ENCODE measurements at regions not wholly inside any gene's neighbourhood (a gene's known extent, or its start where the extent isn't known, plus 50 kb on each side); places are given as distances from the start of the nearest gene placed in this dataset.
"Not testable (repeated sequence)": the region's sequence is repeated elsewhere in the genome, so short reads cannot be mapped to it uniquely, and the experiment has no call there.

- no CpG with 5 or more reads among the region's 3 CpGs for WGBS (ENCODE audit: insufficient coverage)
- no peaks in the 10 kb centered on the region for H3K27me3 ChIP-seq (replicated peaks in 1 of 2; ENCODE audit: control insufficient read depth in 2 of 2, extremely low read depth in 1 of 2, insufficient read depth in 2 of 2, low read length in 1 of 2)
- H3K36me3 ChIP-seq (ENCODE audit: control insufficient read depth in 2 of 2, extremely low read depth in 1 of 2, insufficient read depth in 1 of 2, low read length in 1 of 2): no peaks in the 10 kb centered on the region
- no peak overlapping the region for H3K4me3 ChIP-seq (ENCODE audit: control insufficient read depth in 1 of 2, extremely low read depth in 1 of 2, low read length in 1 of 2)
- ChIA-PET POLR2A (interaction anchor here in 1 of 2 donors (0.7 kb wide), 1 partner anchor 9 kb away, joined by 3 read pairs; no protein-coding TSS in a partner anchor), CTCF (interaction anchor here in 1 of 2 donors (0.6 kb wide), 1 partner anchor 1117 kb away, joined by 4 read pairs; no protein-coding TSS in a partner anchor)
- no peak for ATAC-seq (replicated peaks in 1 of 4)
- H3K27me3 Mint-ChIP-seq: no peaks in the 10 kb centered on the region
- H3K4me1 Mint-ChIP-seq: peaks cover 53 to 66% (median 53%) of the 10 kb centered on the region in 3 donors
- no peaks in the 10 kb centered on the region for H3K9me3 ChIP-seq
- H3K4me1 ChIP-seq (ENCODE audit: control insufficient read depth in 1 of 2, extremely low read depth in 1 of 2, insufficient read depth in 2 of 2, low read length in 2 of 2): peaks cover 30 to 32% of the 10 kb centered on the region in 2 experiments
- DNase-seq: no peak
- H3K9me3 Mint-ChIP-seq: no peaks in the 10 kb centered on the region
- H3K36me3 Mint-ChIP-seq: no peaks in the 10 kb centered on the region
- no peak overlapping the region for H3K27ac ChIP-seq (ENCODE audit: low read length)
- H3K27ac Mint-ChIP-seq: peak overlapping the region; percentile 60 to 70
- H3K4me3 Mint-ChIP-seq: peak overlapping the region; percentile 39 to 97 (median 63)
Measured at GRCh38 chr6:27141529-27142015, 105.9 kb upstream of the PRSS16 start.

GRCh38 chr6:27143020-27143388 is 104.5 kb upstream of the PRSS16 start:
- H3K27me3 Mint-ChIP-seq: not testable (repeated sequence)
- CTCF ChIA-PET: interaction anchor here (0.7 to 1.4 kb wide), 3 partner anchors 11 to 16 kb away, joined by 3 to 4 read pairs (median 3); a partner anchor contains a TSS

GRCh38 chr6:27143474-27144026 is 104.0 kb upstream of the PRSS16 start:
- Histone ChIP-seq H3K4me3 (ENCODE audit: control insufficient read depth in 1 of 2, extremely low read depth in 1 of 2, low read length in 1 of 2) (no peak overlapping the region), H3K27me3 (replicated peaks in 1 of 2; ENCODE audit: control insufficient read depth in 2 of 2, extremely low read depth in 1 of 2, insufficient read depth in 2 of 2, low read length in 1 of 2) (no peaks in the 10 kb centered on the region), H3K27ac (ENCODE audit: low read length) (no peak overlapping the region), H3K36me3 (ENCODE audit: control insufficient read depth in 2 of 2, extremely low read depth in 1 of 2, insufficient read depth in 1 of 2, low read length in 1 of 2) (no peaks in the 10 kb centered on the region), H3K9me3 (no peaks in the 10 kb centered on the region), H3K4me1 (ENCODE audit: control insufficient read depth in 1 of 2, extremely low read depth in 1 of 2, insufficient read depth in 2 of 2, low read length in 2 of 2) (peaks cover 28 to 40% of the 10 kb centered on the region in 2 experiments)
- ATAC-seq (replicated peaks in 1 of 4): no peak
- Mint-ChIP-seq H3K36me3 (no peaks in the 10 kb centered on the region), H3K4me1 (peaks cover 43 to 51% (median 47%) of the 10 kb centered on the region in 3 donors), H3K9me3 (no peaks in the 10 kb centered on the region), H3K27me3 (no peaks in the 10 kb centered on the region), H3K4me3 (peak overlapping the region in 2 of 3 donors; percentile 11 to 60), H3K27ac (peak overlapping the region; percentile 47 to 62)
- ChIA-PET CTCF (interaction anchor here (0.7 to 1.4 kb wide), 5 partner anchors 10 to 17 kb away, joined by 3 to 5 read pairs (median 3); a partner anchor contains a TSS), POLR2A (interaction anchor here (0.7 to 5.0 kb wide), 5 partner anchors 10 to 951 kb away, joined by 7 to 201 read pairs (median 14); a partner anchor contains a TSS)
- no CpG with 5 or more reads among the region's 2 CpGs for WGBS (ENCODE audit: insufficient coverage)
- no peak for DNase-seq

More at GRCh38 chr6:27143020-27143388, 104.5 kb upstream of the PRSS16 start:
- DNase-seq; H3K27me3 ChIP-seq (replicated peaks in 1 of 2; ENCODE audit: control insufficient read depth in 2 of 2, extremely low read depth in 1 of 2, insufficient read depth in 2 of 2, low read length in 1 of 2); H3K36me3 Mint-ChIP-seq; H3K36me3 ChIP-seq (ENCODE audit: control insufficient read depth in 2 of 2, extremely low read depth in 1 of 2, insufficient read depth in 1 of 2, low read length in 1 of 2); H3K4me3 Mint-ChIP-seq; ATAC-seq (replicated peaks in 1 of 4); H3K4me3 ChIP-seq (ENCODE audit: control insufficient read depth in 1 of 2, extremely low read depth in 1 of 2, low read length in 1 of 2); H3K27ac ChIP-seq (ENCODE audit: low read length); H3K9me3 Mint-ChIP-seq; H3K9me3 ChIP-seq: not testable (repeated sequence)
- H3K27ac Mint-ChIP-seq: peak overlapping the region; percentile 47 to 62
- peaks cover 30 to 40% of the 10 kb centered on the region in 2 experiments for H3K4me1 ChIP-seq (ENCODE audit: control insufficient read depth in 1 of 2, extremely low read depth in 1 of 2, insufficient read depth in 2 of 2, low read length in 2 of 2)
- POLR2A ChIA-PET: interaction anchor here (0.7 to 5.0 kb wide), 5 partner anchors 10 to 724 kb away, joined by 4 to 201 read pairs (median 14); a partner anchor contains a TSS
- peaks cover 49 to 57% (median 52%) of the 10 kb centered on the region in 3 donors for H3K4me1 Mint-ChIP-seq
- WGBS (ENCODE audit: insufficient coverage): 100% methylated on average over 2 of the region's 4 CpGs

- no peaks in the 10 kb centered on the region for H3K27me3 ChIP-seq (replicated peaks in 1 of 2; ENCODE audit: control insufficient read depth in 2 of 2, extremely low read depth in 1 of 2, insufficient read depth in 2 of 2, low read length in 1 of 2)
- H3K4me1 ChIP-seq (ENCODE audit: control insufficient read depth in 1 of 2, extremely low read depth in 1 of 2, insufficient read depth in 2 of 2, low read length in 2 of 2): peaks cover 22 to 32% of the 10 kb centered on the region in 2 experiments
- H3K4me3 ChIP-seq (ENCODE audit: control insufficient read depth in 1 of 2, extremely low read depth in 1 of 2, low read length in 1 of 2): peak overlapping the region; percentile 25 to 77
- 38% methylated on average over 2 of the region's 6 CpGs for WGBS (ENCODE audit: insufficient coverage)
- DNase-seq: no peak
- ATAC-seq (replicated peaks in 1 of 4): no peak
- ChIA-PET POLR2A (interaction anchor here (0.6 to 5.0 kb wide), 8 partner anchors 11 to 1122 kb away, joined by 3 to 201 read pairs (median 6); a partner anchor contains a TSS), CTCF (interaction anchor here (0.6 to 4.2 kb wide), 6 partner anchors 11 to 860 kb away, joined by 3 to 52 read pairs (median 4); a partner anchor contains a TSS)
- H3K27ac ChIP-seq (ENCODE audit: low read length): peak overlapping the region; percentile 91
- H3K36me3 ChIP-seq (ENCODE audit: control insufficient read depth in 2 of 2, extremely low read depth in 1 of 2, insufficient read depth in 1 of 2, low read length in 1 of 2): no peaks in the 10 kb centered on the region
- peaks cover 33 to 40% (median 37%) of the 10 kb centered on the region in 3 donors for H3K4me1 Mint-ChIP-seq
- H3K4me3 Mint-ChIP-seq: no peak overlapping the region
- no peaks in the 10 kb centered on the region for H3K9me3 Mint-ChIP-seq
- H3K27ac Mint-ChIP-seq: peak overlapping the region; percentile 46 to 55
- H3K9me3 ChIP-seq: no peaks in the 10 kb centered on the region
- no peaks in the 10 kb centered on the region for H3K27me3 Mint-ChIP-seq
- no peaks in the 10 kb centered on the region for H3K36me3 Mint-ChIP-seq
Measured at GRCh38 chr6:27144740-27145079, 102.8 kb upstream of the PRSS16 start.

GRCh38 chr6:27145731-27146455 is 101.6 kb upstream of the PRSS16 start:
- H3K27ac Mint-ChIP-seq: no peak overlapping the region

GRCh38 chr6:27146456-27146705 is 101.1 kb upstream of the PRSS16 start:
- H3K9me3 Mint-ChIP-seq; H3K9me3 ChIP-seq; H3K27me3 Mint-ChIP-seq; H3K27me3 ChIP-seq (replicated peaks in 1 of 2; ENCODE audit: control insufficient read depth in 2 of 2, extremely low read depth in 1 of 2, insufficient read depth in 2 of 2, low read length in 1 of 2); DNase-seq; H3K36me3 ChIP-seq (ENCODE audit: control insufficient read depth in 2 of 2, extremely low read depth in 1 of 2, insufficient read depth in 1 of 2, low read length in 1 of 2); H3K4me3 Mint-ChIP-seq; H3K27ac Mint-ChIP-seq; H3K36me3 Mint-ChIP-seq: not testable (repeated sequence)
- ChIA-PET CTCF (interaction anchor here (0.5 to 4.2 kb wide), 12 partner anchors 8 to 963 kb away, joined by 3 to 52 read pairs (median 4); a partner anchor contains a TSS), POLR2A (interaction anchor here (0.9 to 5.0 kb wide), 23 partner anchors 8 to 1720 kb away, joined by 3 to 201 read pairs (median 9); a partner anchor contains a TSS)
- Histone ChIP-seq H3K4me1 (ENCODE audit: control insufficient read depth in 1 of 2, extremely low read depth in 1 of 2, insufficient read depth in 2 of 2, low read length in 2 of 2) (peaks cover 13 to 29% of the 10 kb centered on the region in 2 experiments), H3K4me3 (ENCODE audit: control insufficient read depth in 1 of 2, extremely low read depth in 1 of 2, low read length in 1 of 2) (peak overlapping the region; percentile 77 to 93), H3K27ac (ENCODE audit: low read length) (peak overlapping the region; percentile 91)
- peaks cover 19 to 25% (median 23%) of the 10 kb centered on the region in 3 donors for H3K4me1 Mint-ChIP-seq
- WGBS (ENCODE audit: insufficient coverage): 0% methylated on average over 7 of the region's 23 CpGs
- ATAC-seq (replicated peaks in 1 of 4): peak; percentile 47 to 56 (median 50)

More at GRCh38 chr6:27145731-27146455, 101.6 kb upstream of the PRSS16 start:
- ChIA-PET POLR2A (interaction anchor here (0.6 to 5.0 kb wide), 21 partner anchors 10 to 1380 kb away, joined by 3 to 201 read pairs (median 5); partner anchors contain the start of gene GPX5 (in 1 of the 2)), CTCF (interaction anchor here in 1 of 2 donors (0.6 to 4.2 kb wide), 9 partner anchors 10 to 963 kb away, joined by 4 to 52 read pairs (median 5); a partner anchor contains a TSS)
- Histone ChIP-seq H3K9me3 (no peaks in the 10 kb centered on the region), H3K4me1 (ENCODE audit: control insufficient read depth in 1 of 2, extremely low read depth in 1 of 2, insufficient read depth in 2 of 2, low read length in 2 of 2) (peaks cover 18 to 29% of the 10 kb centered on the region in 2 experiments), H3K4me3 (ENCODE audit: control insufficient read depth in 1 of 2, extremely low read depth in 1 of 2, low read length in 1 of 2) (peak overlapping the region; percentile 77 to 93), H3K36me3 (ENCODE audit: control insufficient read depth in 2 of 2, extremely low read depth in 1 of 2, insufficient read depth in 1 of 2, low read length in 1 of 2) (no peaks in the 10 kb centered on the region), H3K27me3 (replicated peaks in 1 of 2; ENCODE audit: control insufficient read depth in 2 of 2, extremely low read depth in 1 of 2, insufficient read depth in 2 of 2, low read length in 1 of 2) (no peaks in the 10 kb centered on the region), H3K27ac (ENCODE audit: low read length) (peak overlapping the region; percentile 91)
- Mint-ChIP-seq H3K36me3 (no peaks in the 10 kb centered on the region), H3K9me3 (no peaks in the 10 kb centered on the region), H3K27me3 (no peaks in the 10 kb centered on the region), H3K4me1 (peaks cover 23 to 30% (median 27%) of the 10 kb centered on the region in 3 donors), H3K4me3 (no peak overlapping the region)
- ATAC-seq (replicated peaks in 1 of 4) (peak; percentile 59 to 64 (median 63)), DNase-seq (peak; percentile 39 to 90 (median 66))
- WGBS (ENCODE audit: insufficient coverage): 0% methylated on average over 17 of the region's 25 CpGs

Data from T-cell (primary cell).